HG02678 (cell line): ENCODE measurements at regions not wholly inside any gene's neighbourhood (a gene's known extent, or its start where the extent isn't known, plus 50 kb on each side); places are given as distances from the start of the nearest gene placed in this dataset.
"Not testable (repeated sequence)": the region's sequence is repeated elsewhere in the genome, so short reads cannot be mapped to it uniquely, and the experiment has no call there.

Source experiments
- ATAC-seq: cut with Tn5 transposase; IDR thresholded peaks from one replicate; pipeline ENCODE4 v1.9.1; 2021; ENCODE audit warnings: mild to moderate bottlenecking, moderate library complexity; ENCODE audit not compliant: unreplicated experiment

DNA sequence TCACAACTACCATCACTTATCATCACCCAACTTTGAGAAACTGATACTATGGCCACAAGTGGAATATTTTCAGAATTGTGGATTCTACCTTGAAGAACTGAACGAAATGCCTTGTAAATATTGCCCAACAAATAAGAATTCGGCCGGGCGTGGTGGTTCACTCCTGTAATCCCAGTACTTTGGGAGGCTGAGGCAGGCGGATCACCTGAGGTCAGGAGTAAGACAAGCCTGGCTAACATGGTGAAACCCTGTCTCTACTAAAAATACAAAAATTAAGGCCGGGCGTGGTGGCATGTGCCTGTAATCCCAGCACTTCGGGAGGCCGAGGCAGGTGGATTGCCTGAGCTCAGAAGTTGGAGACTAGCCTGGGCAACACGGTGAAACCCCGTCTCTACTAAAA lies 862.7 kb downstream of the ZPLD1 start:
- ATAC-seq, result not testable (repeated sequence)

DNA sequence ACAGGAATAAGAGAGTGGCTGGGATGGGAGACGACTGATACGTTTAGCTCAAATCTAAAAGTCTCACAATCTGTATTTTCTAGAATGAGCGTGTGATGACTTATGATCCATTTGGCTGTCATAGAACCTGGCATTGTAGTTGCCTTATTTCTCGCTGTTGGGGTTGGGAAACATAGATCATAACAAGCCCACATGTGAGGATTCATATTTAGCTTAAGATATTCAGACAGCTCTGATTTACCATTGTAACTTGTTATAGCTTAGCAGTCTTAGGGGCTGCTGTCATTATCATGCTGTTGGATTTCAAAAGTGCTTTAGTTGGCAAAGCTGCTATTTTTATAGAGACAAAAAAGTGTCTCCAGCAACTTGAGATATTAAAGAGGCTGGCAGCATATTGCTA lies 871.3 kb downstream of the ZPLD1 start:
- ATAC-seq, result no peak

DNA sequence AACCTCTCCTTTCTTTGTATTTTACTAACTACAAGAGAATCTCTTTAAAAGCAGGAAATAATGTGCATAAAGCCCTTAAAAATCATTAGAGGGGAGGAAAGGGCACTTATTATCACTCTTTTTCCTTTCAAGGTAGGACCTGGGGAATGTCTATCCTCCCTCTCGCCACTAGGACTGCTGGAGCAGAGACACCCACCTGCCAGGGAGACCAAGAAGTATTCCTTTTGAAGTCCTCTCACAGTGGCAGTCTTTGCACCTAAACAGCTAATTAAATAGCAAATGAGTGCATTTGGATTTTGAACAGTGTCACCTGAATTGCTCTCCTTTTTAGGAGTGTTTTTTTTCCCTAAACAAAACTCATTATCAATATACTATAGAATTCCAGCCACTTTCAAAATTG lies 874.1 kb downstream of the ZPLD1 start:
- no peak for ATAC-seq

DNA sequence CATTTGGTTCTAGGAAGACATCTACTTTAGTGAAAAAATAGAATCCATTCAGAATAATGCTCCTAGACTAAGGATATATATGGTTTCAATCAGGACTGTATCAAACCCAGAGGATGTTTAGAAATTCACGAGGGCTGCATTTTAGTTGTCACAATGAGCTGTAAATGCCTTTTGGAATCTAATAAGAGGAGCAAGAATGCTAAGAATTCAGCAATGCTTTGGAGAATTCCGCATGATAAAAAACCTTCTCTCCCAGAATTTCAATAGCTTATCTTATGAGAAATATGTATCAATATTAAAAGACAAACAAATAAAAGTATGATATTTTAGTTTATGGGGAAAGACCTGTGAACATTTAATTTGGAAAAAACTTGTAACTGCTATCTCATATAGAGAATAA lies 885.1 kb downstream of the ZPLD1 start:
- ATAC-seq, result no peak

DNA sequence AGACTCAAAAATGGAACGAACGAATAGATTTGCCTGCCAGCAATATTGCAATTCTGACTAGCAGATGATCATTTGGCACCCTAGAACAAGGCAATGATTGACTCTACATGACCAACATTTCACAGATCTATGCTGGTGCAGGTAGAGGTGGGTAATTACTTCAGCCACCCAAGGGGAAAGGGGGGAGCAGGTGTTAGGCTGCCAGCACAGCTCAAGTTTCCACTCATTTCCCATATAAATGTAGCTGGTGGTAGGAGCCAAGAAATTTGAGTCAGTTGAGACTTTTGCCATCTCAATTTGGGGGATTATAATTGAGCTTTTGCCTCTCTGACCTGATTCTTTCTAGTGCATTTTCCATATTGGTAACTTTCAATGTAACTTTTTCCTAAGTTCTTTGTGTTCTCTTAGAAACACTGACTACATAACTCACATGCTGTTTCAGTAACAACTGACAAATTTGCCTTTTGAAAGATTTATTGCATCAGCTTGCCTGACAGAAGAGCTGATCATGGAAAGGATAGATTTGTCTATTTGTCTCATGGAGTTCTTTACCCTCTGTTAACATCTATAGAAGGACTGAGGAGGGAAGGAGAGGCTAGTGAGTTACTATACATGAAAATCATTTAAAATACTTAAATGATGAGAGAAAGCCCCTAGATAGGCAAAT lies 902.5 kb downstream of the ZPLD1 start:
- no peak for ATAC-seq

DNA sequence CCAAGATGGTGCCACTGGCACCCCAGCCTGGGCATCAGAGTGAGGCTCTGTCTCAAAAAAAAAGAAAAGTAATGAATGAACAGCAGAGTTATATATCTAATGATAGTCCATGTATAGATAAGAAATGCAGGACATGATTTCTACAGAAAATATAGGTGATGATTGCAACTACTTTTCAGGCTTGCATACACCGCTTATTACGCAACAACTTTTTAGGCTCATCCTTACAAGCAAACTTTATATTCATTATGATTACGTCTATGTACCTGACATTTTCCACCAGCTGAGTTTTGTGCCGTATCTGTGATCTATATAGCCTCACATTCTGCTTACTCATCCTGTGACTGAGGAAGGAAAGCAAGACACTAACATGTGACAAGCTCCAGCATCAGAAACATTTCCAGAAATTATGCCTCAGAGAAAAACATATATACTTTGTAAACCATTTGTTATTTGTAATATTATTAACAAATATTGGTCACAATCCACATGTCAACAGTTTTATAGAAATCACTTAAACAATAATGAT lies 906.3 kb downstream of the ZPLD1 start:
- ATAC-seq, result no peak

DNA sequence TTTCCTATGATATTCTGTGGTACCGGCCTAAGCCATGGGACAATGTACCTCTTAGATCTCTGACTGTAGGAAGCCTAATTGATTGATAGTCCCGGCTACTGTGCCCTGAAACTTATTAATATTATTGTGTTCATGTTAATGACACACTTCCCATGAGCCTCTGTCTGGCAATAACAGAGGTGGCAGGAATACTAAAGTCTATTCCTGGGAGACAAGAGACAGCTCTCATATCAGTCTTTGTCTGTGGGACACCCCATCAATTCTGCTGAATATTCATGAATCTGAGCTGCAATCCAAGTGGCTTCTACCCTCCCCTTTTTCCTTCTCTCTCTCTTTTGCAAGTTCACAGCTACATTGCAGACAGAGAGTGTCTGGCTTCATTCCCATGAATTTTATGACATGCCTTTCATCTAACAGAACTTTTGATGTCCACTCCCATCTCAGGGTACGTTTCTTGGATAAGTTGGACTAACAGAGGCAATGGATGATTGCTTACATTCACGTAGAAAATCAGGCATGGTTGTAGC lies 907.5 kb downstream of the ZPLD1 start:
- ATAC-seq, result no peak

DNA sequence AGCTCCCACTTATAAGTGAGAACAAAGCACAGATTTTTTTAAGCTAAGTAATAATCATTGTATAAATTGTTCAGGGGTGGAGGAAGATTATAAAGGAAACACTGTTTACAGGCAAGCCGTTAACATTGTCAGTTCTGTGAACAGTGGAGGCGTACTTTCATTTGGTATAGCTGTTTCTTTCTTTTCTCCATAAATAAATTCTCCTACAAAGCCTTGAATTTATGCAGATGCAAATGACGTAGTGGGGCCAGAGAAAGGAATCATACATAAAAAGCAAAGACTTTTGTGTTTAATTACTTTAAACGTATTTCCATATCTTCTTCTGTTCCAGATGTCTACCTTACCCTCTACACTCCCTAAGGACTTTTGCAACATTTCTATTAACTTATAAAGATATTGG lies 914.9 kb downstream of the ZPLD1 start:
- no peak for ATAC-seq

DNA sequence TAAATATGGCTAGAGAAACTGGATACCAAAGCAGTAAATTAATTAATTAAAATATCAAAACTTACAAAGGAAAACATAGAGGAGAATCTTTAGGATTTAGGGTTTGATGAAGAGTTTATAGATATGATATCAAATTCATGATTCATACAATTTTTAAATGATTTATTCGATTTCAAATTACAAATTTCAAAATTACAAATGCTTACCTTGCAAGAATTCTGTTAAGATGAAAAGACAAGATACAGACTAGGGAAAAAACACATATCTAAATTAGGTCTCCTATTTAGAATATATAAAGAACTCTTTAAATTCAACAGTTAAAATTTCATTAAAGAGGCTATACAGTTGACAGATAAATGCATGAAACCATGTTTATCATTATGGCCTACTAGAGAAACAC lies 930.7 kb downstream of the ZPLD1 start:
- ATAC-seq, result no peak

DNA sequence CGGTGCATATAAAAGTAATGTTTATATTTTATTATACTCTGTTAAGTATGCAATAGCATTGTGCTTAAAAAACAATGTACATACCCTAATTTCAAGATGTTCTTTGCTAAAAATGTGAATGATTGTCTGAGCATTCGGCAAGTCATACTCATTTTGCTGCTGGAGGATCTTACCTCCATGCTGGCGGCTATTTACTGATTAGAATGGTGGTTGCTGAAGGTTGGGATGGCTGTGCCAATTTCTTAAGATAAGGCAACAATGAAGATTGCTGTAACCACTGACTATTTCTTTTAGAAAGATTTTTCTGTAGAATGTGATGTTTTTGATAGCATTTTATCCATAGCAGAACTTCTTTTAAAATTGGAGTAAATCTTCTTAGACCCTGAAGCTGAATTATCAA lies 932.7 kb downstream of the ZPLD1 start:
- ATAC-seq, result no peak

DNA sequence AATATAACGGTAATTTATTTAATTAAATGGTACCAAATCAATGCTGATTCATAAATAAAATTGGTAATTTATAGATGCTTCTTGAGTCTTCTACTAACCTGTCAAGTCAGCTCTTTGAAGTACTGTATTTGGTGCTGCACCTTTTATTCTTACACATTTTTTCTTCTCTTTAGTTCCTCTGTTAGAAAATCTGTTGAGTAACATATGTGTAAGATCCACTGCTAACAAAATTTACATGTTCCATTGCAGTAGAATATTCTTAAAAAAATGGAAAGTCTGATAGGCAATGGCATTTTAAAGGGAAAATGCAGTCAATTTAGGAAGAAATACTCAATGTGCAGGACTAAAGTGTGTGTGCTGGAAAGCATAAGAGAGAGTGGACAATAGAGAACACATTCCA lies 936.6 kb downstream of the ZPLD1 start:
- no peak for ATAC-seq

DNA sequence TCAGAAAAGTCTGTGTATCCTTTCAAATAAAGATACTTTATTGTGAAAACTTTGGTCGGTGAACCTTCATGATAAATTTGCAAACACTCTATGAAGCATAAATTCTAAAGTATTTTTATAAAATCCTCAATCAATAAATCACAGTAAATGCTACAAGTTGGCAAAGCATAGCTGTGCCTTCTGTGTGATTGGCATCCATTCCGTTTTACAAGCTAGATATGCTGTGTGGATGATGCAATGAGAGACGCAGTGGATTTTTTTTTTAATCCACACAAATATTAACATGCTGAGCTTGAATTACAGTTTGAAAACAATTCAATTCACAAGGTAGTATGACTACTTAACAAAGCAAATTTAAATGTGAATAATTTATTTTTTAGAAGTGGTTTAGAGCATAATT lies 937.2 kb downstream of the ZPLD1 start:
- no peak for ATAC-seq

DNA sequence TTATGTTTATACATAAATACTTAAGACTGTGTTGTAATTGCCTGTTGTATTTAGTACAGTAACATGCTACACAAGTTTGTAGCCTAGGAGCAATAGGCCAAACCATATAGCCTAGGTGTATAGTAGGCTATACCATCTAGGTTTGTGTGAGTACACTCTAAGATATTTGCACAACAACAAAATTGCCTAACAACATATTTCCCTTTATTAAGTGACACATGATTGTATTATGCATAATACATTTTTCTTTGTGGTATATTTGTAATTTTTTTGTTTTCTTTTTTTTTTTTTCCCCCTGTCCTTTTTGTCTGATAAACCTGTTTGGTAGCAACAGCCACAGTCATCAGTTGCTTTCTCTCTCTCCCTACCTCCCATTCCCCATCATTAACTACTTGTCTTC lies 945.6 kb downstream of the ZPLD1 start:
- no peak for ATAC-seq

DNA sequence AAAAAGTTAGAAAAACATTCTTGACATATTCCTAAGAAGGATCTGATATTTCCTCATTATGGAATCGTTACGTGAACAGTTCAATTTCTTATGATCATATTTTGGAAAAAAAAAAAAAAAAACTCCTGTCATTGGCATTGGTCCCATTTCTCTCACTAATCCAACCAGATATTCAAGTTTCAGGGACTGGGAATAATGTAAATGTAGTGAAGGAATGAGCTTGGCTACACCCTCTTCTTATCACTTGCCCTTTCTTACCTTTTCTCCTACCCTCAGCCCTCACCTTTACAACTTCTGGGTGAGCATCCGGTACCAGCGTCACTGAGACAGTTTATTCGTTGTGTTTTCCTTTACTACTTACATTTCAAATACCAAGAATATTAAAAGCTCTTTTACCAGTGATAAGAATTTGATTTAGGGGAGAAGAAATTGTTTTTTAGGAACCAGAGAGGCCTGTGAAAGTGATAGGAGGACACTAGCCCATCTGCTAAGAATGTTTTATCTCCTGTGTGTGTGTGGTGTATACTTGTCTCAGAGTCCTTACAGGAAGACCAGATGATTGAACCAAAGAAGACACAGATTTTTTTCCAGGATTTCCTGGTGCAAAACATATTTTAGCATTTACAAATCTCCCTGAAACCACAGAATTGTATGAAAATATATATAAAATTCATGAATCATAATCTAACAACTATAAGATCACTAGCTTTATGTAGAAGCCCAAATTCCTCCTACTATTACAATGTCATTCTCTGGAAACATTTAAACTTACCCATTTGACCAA lies 946.7 kb downstream of the ZPLD1 start:
- ATAC-seq, result no peak

DNA sequence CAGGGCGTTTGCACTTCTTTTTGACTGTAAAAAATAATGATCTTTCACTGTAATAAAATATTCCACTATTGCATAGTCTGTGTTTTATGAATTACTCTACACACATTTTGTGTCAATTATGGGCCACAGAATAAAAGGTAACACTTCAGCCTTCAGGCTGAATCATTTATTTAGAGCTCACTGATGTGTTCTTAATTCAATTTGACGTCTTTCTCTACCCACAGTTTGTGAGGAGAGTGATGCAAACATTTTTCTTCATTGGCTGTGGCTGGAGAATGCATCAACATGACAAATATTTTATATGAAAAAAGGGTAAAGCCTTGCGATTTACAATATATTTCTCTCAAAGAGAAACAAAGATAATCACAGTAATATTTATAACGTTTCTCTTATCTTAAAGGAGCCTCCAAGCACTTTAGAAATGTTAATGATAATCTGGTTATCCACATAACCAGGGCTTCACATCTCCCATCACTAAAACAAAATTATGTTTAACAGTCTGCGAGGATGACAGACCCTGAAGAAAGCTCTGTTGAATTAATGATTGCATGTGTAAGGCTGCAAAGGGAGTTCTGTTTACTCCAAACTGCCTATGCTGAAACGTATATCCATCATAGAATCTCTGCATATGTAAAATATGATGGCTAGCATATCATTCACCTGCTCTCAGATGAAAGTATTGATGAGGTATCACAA lies 951.3 kb downstream of the ZPLD1 start:
- ATAC-seq, result no peak

DNA sequence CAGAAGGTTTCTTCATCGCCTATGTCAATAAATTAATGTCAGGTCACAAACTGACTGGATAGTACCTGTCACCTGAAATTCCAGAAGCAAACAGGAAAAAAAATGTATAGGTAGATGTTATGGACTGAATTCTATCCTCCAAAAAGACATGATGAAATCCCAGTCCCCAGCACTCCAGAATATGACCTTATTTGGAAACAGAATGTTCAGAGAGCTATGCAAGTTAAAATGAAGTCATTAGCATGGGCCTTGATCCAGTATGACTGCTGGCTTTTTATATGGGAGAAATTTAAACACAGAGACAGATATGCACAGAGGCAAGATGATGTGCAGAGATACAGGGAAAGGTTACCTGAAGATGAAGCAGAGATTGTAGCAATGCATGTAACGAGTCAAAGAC lies 953.4 kb downstream of the ZPLD1 start:
- no peak for ATAC-seq

DNA sequence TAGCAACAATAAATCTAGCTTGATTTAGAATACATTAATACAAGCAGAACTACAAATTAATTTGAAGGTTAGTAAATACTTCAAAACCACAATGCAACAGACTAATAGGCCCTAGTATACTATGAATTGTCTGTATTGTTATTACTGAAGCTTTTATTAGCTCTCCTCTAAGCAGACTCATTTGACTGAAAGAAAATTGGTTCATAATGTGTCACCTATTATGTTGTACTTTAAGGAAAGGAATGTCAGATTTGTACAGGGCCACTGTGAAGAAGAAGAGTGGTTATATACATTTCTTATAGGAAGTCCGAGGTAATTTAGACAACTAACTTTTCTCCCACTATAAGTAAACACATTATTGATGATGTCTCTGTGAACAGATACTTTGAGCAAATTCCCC lies 954.5 kb downstream of the ZPLD1 start:
- ATAC-seq, result no peak

DNA sequence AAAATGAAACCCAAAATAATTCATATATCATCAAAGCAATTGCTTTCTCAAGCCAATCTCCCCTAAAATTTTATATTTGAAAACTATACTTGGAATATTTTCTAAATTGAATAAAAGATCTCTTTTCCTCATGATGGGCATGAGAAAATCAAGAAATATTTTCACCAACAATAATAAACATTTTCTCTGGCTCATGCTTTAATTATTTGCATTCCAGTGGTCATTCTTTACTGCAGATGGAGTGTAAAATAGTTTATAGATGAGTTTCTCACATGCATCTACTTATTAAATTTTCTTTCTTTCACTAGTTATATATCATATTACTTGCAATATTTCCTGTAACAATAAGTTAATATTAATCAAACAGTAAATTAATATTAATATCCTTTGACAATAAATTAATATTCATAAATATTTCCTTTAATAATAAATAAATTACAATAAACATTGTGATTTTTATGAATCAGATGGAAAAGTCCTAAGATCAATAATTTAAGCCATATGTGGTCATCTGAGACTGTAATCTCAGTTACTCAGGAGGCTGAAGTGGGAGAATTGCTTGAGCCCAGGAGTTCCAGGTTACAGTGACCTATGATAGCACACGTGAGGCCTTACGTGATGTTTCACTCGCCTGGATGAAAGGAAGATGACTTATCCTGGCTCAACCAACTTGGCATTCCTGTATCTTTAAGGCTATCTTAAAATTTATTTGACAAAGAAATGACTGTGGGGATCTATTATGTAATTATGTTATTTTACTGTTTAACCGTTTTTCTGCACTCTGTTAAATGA lies 958.8 kb downstream of the ZPLD1 start:
- no peak for ATAC-seq

DNA sequence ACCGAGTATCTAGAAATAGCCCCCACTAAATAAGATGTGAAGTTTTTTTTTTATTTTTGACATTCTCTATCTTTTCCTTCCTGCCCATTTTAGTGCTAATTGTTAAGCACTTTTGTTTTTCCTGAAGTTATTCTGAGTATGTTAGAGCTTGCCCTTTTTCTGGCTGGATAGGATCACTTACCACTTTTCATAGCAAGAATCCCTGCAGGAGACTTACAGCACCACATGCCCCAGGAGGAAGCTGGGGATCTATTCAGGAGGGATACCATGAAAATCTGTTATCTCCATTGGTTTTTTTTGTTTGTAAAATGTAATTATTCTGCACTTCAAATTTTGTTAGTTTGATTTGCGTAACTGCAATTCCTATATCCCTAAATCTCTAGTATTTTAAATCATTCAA lies 968.4 kb downstream of the ZPLD1 start:
- ATAC-seq, result no peak

DNA sequence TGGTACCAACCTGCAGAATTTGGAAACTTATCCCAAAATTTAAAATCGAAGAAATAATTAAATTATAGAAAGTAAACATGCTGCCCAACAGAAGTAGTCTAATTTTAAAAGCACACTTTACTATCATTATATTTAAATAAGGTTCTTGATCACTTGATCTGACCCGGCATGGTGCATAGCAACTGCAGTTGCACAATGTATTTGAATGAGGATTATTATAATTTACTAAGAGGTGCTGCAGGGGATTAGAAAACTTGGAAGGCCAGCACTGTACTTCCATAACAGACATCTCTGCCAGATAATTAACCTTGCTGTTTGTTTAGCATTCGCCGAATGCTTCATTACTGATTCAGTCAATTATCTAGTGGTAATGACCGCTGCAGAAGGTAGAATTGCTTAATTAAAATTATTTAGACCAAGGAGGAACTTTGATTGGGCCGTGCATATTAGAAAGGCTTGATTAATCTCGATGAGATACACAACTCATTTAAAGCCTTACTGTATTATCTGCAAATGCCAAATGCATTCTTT lies 971.6 kb downstream of the ZPLD1 start:
- ATAC-seq, result no peak

DNA sequence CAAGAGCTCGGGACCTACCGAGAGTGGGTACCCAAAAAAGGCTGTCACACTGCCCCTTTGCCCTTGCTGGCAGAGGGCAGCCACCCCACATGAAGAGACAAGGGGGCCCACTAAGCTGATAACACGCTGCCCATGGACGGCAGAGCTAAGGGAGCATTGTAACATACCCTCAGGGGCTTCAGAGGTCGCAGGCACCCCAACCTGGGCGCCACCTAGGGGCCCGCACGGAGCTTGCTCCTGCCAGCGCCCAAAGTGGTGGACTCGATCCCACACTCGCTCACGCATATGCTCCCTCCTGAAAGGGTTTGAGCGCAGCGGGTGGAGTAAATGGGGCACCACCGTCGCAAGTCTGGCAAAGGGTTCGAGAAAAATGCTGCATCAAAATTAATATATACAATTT lies 975.4 kb downstream of the ZPLD1 start:
- no peak for ATAC-seq
